Muscle of arm (tissue), 1 donor: ENCODE measurements at regions not wholly inside any gene's neighbourhood (a gene's known extent, or its start where the extent isn't known, plus 50 kb on each side); places are given as distances from the start of the nearest gene placed in this dataset.

Experiments used
- DNase-seq: peaks from one replicate; pipeline ENCODE4 v3.0.0-alpha.2; 2013

GRCh38 chr2:181832015-181832414 is 59.5 kb upstream of the ITPRID2 start:
- DNase-seq: no peak

GRCh38 chr2:181836583-181836982 is 54.9 kb upstream of the ITPRID2 start:
- no peak for DNase-seq

GRCh38 chr2:181837563-181837962 is 54.0 kb upstream of the ITPRID2 start:
- DNase-seq: no peak

- no peak for DNase-seq
Measured at GRCh38 chr2:181839811-181840210, 51.7 kb upstream of the ITPRID2 start.

GRCh38 chr2:181841079-181841478 is 50.5 kb upstream of the ITPRID2 start:
- no peak for DNase-seq
